ENCODE measurements at regions not wholly inside any gene's neighbourhood (a gene's known extent, or its start where the extent isn't known, plus 50 kb on each side); places are given as distances from the start of the nearest gene placed in this dataset.

- TF ChIP-seq CTCF (IDR thresholded peaks at IDR 0.05) (no peak), TCF7L2 (IDR thresholded peaks at IDR 0.05; ENCODE audit: low read depth, low read length) (no peak), SIN3A (IDR thresholded peaks at IDR 0.05; ENCODE audit: borderline replicate concordance, insufficient read depth, low read depth, low read length) (no peak)
Measured at GRCh38 chr17:21815352-21816063, 123.2 kb downstream of the KCNJ18 start.

Measured in Panc1 (cell line).